ENCODE measurements at regions not wholly inside any gene's neighbourhood (a gene's known extent, or its start where the extent isn't known, plus 50 kb on each side); places are given as distances from the start of the nearest gene placed in this dataset.

- Histone ChIP-seq H3K4me3 (ENCODE audit: low read depth, low read length, poor library complexity, severe bottlenecking) (no peak overlapping the region), H3K9me3 (ENCODE audit: low read depth, low read length, poor library complexity, severe bottlenecking) (peaks cover 5% of the 10 kb centered on the region), H3K36me3 (ENCODE audit: insufficient read depth, low read length, poor library complexity, severe bottlenecking) (no peaks in the 10 kb centered on the region), H3K4me1 (ENCODE audit: insufficient read depth, low read length, poor library complexity, severe bottlenecking) (no peaks in the 10 kb centered on the region), H3K27me3 (replicated peaks; ENCODE audit: insufficient read depth, low read depth, low read length, poor library complexity) (no peaks in the 10 kb centered on the region), H3K27ac (ENCODE audit: low read depth, low read length, poor library complexity, severe bottlenecking) (no peak overlapping the region)
- BruUV-seq (replicated peaks): no TSS peak
- TF ChIP-seq CTCF (conservative IDR thresholded peaks at IDR 0.05; ENCODE audit: low read depth, low read length): no peak
- TF ChIP-seq EZH2 (IDR thresholded peaks at IDR 0.05; ENCODE audit: borderline replicate concordance, low read depth, low read length, poor library complexity, severe bottlenecking): no peak
- CTCF ChIA-PET: no interaction called here
- POLR2A ChIA-PET (ENCODE audit: low non-redundant PET): no interaction called here
- intact Hi-C loops (cut with micrococcal nuclease; ENCODE audit: unreplicated experiment): no loop called here
- DNase-seq (ENCODE audit: low spot score): no peak
Measured at GRCh38 chr10:33401300-33401699, 66.8 kb upstream of the NRP1 start.

- intact Hi-C loops (cut with micrococcal nuclease; ENCODE audit: unreplicated experiment): no loop called here
- no peaks in the 10 kb centered on the region for H3K36me3 ChIP-seq (ENCODE audit: insufficient read depth, low read length, poor library complexity, severe bottlenecking)
- H3K4me1 ChIP-seq (ENCODE audit: insufficient read depth, low read length, poor library complexity, severe bottlenecking): no peaks in the 10 kb centered on the region
- TF ChIP-seq EZH2 (IDR thresholded peaks at IDR 0.05; ENCODE audit: borderline replicate concordance, low read depth, low read length, poor library complexity, severe bottlenecking): no peak
- TF ChIP-seq CTCF (conservative IDR thresholded peaks at IDR 0.05; ENCODE audit: low read depth, low read length): no peak
- no peaks in the 10 kb centered on the region for H3K27me3 ChIP-seq (replicated peaks; ENCODE audit: insufficient read depth, low read depth, low read length, poor library complexity)
- peaks cover 5% of the 10 kb centered on the region for H3K9me3 ChIP-seq (ENCODE audit: low read depth, low read length, poor library complexity, severe bottlenecking)
- POLR2A ChIA-PET (ENCODE audit: low non-redundant PET): no interaction called here
- DNase-seq (ENCODE audit: low spot score): no peak
- no TSS peak for BruUV-seq (replicated peaks)
- H3K27ac ChIP-seq (ENCODE audit: low read depth, low read length, poor library complexity, severe bottlenecking): no peak overlapping the region
- H3K4me3 ChIP-seq (ENCODE audit: low read depth, low read length, poor library complexity, severe bottlenecking): no peak overlapping the region
- CTCF ChIA-PET: no interaction called here
Measured at GRCh38 chr10:33398796-33399195, 64.3 kb upstream of the NRP1 start.

DNA sequence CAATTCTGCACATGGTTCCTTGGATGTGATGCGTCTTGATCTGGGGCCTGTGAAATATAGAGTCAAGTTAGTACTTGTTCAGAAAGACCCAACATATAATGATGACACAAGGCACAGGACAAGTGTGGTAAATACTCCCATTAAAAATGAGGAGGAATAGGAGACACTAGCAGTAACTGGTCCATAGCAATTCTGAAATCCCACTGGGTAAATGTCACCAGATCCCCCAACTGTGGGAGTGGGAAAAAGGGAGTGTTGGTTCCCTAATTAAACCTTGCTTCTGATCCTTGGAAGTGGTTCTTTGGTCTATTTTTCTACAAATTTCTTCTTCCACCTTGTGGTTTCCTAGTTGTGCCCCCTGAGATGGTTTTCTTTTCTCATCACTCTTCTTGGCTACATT, 62.5 kb upstream of the NRP1 start:
- no TSS peak for BruUV-seq (replicated peaks)
- intact Hi-C loops (cut with micrococcal nuclease; ENCODE audit: unreplicated experiment): no loop called here
- CTCF ChIA-PET: no interaction called here
- Histone ChIP-seq H3K4me1 (ENCODE audit: insufficient read depth, low read length, poor library complexity, severe bottlenecking) (no peaks in the 10 kb centered on the region), H3K9me3 (ENCODE audit: low read depth, low read length, poor library complexity, severe bottlenecking) (peaks cover 5% of the 10 kb centered on the region), H3K36me3 (ENCODE audit: insufficient read depth, low read length, poor library complexity, severe bottlenecking) (no peaks in the 10 kb centered on the region), H3K4me3 (ENCODE audit: low read depth, low read length, poor library complexity, severe bottlenecking) (no peak overlapping the region), H3K27ac (ENCODE audit: low read depth, low read length, poor library complexity, severe bottlenecking) (no peak overlapping the region), H3K27me3 (replicated peaks; ENCODE audit: insufficient read depth, low read depth, low read length, poor library complexity) (no peaks in the 10 kb centered on the region)
- POLR2A ChIA-PET (ENCODE audit: low non-redundant PET): no interaction called here
- TF ChIP-seq CTCF (conservative IDR thresholded peaks at IDR 0.05; ENCODE audit: low read depth, low read length) (no peak), EZH2 (IDR thresholded peaks at IDR 0.05; ENCODE audit: borderline replicate concordance, low read depth, low read length, poor library complexity, severe bottlenecking) (no peak)
- DNase-seq (ENCODE audit: low spot score): no peak
